GM19240 (cell line): ENCODE measurements at regions not wholly inside any gene's neighbourhood (a gene's known extent, or its start where the extent isn't known, plus 50 kb on each side); places are given as distances from the start of the nearest gene placed in this dataset.

Experiments used
- DNase-seq: peaks from one replicate; pipeline ENCODE4 v3.0.0; 2011; ENCODE audit warnings: low spot score; ENCODE audit not compliant: insufficient read length

GRCh38 chr20:39600871-39601270 is 638.7 kb downstream of the DHX35 start:
- no peak for DNase-seq

DNA sequence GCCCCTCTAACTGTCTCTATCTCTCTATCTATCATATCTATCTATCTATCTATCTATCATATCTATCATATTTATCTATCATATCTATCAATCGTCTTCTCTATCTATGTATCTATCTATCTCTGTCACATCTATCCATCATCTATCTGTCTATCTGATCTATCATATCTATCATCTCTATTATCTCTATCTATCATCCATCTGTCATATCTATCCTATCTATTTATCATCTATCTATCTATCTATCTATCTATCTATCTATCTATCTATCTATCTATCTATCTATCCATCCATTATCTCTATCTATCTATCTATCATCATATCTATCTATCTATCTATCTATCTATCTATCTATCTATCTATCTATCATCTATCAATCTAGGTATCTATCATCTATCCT is 638.0 kb downstream of the DHX35 start:
- DNase-seq: no peak

DNA sequence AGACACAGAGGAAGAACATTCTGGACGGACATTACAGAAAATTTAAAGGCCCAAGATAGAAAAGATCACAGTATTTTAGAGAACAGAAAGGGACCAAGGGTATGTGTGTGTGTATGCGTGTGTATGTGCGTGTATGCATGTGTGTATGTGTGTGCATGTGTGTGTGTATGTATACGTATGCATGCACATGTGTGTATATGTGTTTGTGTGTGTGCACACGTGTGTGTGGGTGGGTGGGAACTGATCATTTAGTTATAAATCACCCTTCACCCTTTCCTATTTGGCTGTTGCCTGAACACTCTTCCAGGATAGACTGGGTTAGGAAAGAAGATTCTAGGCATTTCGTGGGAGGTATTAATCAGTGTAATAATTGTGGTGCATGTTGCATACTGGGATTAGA is 634.4 kb downstream of the DHX35 start:
- no peak for DNase-seq

DNA sequence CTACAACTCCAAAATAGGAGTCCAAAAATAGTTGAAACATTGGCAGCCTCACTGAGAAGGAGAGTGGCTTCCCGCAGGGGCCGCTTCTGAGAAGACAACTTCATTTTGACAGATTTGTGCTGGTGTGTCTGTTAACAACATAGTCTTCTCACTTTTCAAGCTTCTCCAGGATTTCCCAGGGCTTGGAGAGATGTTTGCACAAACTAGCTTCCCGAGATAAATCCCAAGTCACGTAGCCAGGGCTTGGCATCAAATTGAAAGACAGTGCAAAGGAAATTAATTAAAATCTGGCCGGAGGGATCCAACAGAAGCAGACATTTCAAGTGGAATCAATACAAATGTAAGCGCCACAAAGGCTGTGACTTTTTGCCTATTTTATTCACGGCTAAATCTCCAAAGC is 630.2 kb downstream of the DHX35 start:
- DNase-seq: no peak

GRCh38 chr20:39588148-39588757 is 626.1 kb downstream of the DHX35 start:
- DNase-seq: no peak

- no peak for DNase-seq
These were observed 618.9 kb downstream of the DHX35 start for GRCh38 chr20:39581034-39581433.

DNA sequence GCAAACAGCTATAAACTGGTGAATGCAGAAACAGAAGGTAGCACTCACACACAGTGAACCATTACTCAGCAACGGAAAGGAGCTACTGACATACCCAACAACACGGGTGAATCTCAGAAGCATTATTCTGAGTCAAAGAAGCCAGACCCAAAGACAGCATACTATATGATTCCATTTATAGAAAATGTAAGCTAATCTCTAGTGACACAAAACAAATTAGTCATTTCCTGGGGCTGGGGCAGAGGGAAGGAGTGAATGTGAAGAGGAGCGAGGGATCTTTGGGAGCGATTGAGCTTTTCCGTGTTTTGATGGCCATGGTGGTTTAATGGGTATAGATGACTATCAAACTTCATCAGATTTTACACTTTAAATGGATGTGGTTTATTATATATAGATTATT is 614.6 kb downstream of the DHX35 start:
- DNase-seq: no peak

DNA sequence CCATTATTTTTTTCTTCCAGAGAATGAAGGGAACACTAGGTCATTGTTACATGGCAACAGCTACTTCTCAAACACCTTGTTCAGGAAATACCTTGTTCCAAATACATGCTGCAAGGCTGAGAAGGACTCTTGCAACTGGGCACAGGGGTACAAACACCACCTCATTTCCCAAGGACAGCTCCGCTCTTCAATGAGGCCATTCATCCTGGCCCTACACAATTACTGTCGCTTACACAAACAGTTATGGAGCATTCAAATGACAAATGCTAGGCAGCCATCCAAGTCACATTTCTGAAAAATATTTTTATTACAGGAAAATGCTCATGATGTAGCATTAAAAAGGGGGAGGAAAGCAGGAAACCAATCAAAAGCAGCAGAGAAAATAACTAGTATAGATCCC is 611.9 kb downstream of the DHX35 start:
- no peak for DNase-seq

DNA sequence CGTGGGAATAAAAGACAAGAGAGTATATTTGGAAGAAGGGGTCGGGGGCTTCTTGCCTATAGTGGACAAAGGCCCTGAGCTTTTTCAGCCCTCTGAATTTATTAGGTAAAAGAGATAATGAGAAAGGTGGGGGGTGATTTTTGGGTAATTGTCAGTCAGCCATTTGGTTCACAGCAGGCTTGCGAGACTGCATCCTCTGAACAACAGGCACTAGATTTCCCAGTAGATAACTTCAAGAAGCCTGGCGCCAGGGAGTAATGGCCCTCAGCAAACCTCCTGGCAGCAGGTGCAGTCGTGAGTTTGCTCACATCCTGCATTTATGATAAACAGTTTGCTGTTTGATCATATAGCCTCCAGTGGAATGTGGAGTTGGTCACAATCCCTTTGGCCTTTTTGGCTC is 609.0 kb downstream of the DHX35 start:
- no peak for DNase-seq

DNA sequence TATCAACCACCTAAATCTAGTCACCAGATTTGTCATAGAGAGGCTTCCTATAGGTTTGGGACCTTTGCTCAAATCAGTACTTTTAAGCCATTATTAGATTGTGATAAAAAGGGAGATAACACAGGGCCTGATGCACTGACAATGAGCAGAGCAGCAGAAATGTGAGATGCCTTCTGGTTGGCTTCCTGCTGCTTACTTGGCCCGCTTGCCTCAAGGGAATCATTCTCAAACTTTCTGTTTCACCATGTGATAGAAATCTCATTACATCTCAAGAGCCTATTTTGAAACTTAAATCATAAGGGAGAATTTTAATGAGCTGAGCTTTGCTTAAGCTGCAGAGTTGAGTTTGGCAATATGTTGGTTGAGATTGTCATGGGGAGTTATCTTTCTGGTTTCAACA is 606.0 kb downstream of the DHX35 start:
- DNase-seq: peak; percentile 3

- peak; percentile 1 for DNase-seq
These were observed 601.2 kb downstream of the DHX35 start for GRCh38 chr20:39563349-39563748.

- DNase-seq: no peak
These were observed 592.2 kb downstream of the DHX35 start for GRCh38 chr20:39554341-39554740.

- no peak for DNase-seq
These were observed 591.0 kb downstream of the DHX35 start for GRCh38 chr20:39553120-39553519.

- no peak for DNase-seq
These were observed 587.6 kb downstream of the DHX35 start for GRCh38 chr20:39549733-39550132.

- DNase-seq: no peak
These were observed 585.6 kb downstream of the DHX35 start for GRCh38 chr20:39547546-39548408.

DNA sequence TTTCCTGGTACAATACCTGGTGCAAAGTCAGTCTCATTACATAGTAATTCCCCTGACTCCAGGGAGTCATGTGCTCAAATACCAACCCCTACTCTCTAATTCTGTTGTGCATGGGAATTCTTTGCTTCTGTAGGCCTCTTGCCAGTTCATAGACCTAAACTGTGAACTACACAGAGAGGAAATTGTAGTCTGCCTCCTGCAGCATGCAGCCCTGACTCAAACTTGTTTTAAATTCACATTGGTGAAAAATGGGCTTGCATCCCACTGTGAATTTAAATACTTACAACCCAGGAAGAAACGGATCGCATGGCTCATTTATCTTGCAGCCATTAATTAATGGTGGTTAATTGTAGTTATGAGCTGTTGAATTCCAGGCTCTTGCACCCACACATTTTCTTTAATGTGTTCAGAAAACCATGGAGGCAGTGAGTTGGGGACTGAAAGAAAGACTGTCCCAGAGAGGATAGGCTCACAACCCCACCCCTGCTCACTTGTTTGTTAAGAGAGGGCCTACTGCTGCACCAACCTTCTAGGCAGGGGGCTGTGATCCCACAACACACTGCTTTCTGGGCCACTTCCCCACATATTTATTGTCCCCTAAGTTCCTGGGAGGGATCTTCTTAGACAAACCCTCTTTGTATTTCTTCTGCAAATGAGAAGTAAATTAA is 579.1 kb downstream of the DHX35 start:
- DNase-seq: no peak

DNA sequence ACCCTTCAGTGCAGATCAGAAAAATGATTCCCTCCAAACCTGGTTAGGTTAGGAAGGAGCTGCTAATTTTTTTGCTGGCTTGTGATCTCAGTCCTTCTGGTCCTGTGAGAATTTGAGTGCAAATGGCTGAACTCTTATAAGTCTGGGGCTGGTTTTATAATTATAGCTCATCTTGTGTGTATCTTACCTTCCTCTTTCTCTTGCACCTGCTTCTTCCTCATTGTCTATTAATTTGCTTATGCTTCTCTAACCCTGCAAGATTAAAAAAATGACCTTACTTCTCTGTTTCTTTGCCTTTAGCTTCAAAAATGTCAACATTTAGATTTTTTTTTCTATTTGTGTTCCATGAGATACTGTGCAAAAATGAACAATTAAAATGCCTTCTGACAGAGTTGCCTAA is 576.2 kb downstream of the DHX35 start:
- no peak for DNase-seq

DNA sequence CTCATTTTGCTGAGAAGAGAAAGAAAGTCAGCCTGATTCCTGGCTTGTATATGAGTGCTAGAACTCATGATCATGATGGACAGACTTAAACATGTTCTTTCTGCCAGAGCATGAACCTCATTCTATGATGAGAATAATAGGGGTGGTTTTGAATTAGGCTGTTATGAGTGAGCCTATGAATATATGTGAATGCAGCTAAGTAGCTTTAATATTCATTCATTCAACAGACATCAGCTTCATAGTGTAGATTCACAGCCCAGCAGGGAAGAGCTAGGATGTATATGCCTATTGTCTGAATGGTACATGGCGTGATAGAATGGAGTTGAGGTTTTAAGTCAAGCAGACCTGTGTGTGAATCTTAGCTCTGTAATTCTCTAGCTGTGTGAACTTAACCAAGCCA is 573.2 kb downstream of the DHX35 start:
- no peak for DNase-seq

DNA sequence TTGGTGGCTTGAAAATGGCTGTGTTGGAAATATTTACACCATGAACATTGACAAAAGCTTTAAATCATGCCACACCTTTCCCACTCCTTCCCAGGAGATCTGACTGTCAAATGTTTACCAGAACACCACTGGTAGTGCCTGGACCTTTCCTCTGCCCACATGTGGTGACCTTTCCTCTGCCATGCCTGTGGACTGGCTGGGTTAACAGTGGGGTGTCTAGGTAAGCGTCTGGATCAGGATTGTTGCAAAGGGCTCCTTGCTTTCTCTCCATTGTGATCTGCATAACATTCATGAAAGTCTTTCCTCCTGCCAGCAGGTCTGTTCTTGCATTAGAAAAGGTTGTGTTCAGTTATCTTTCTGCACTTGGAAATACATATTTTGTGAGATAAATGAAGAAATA is 572.7 kb downstream of the DHX35 start:
- no peak for DNase-seq

DNA sequence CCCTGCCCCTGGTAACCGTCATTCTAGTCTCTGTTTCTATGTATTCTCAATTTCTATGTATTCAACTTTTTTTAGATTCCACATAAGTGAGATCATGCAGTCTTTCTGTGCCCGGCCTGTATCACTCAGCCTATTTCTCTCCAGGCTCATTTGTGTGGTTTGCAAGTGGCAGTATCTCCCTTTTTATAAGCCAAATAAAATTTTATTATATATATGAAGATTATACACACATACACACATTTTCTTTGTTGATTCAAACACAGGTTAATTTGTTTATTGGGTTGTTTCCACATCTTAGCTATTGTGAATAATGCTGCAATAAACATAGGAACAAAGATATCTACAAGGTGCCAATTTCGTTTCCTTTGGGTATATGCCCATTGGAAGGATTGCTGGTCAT is 571.7 kb downstream of the DHX35 start:
- DNase-seq: no peak

DNA sequence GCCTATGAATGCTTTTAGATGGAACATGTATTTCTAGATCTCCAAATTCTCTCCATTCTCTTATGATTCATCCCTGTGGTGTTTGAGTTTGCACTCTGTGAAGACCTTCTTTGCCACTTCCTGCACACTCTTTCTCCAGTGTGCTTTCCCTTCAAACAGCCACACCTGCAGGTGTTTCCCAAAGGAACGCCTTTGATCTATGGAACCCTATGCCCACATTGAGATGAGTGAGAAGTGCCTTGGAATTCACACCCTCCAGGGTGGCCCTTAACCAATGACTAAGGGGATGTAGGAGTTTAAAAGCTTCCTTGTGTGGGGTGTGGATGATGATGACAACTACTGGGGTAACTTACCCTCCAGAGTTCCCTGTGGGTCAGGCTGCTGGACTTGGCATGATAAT is 570.1 kb downstream of the DHX35 start:
- no peak for DNase-seq

GRCh38 chr20:39528436-39528835 is 566.3 kb downstream of the DHX35 start:
- no peak for DNase-seq
